ENCODE measurements at regions not wholly inside any gene's neighbourhood (a gene's known extent, or its start where the extent isn't known, plus 50 kb on each side); places are given as distances from the start of the nearest gene placed in this dataset.

- Histone ChIP-seq H3K4me1 (no peaks in the 10 kb centered on the region), H3K27ac (no peak overlapping the region), H3K36me3 (ENCODE audit: insufficient read depth in 1 of 2, low read depth in 1 of 2) (no peaks in the 10 kb centered on the region), H3K9me3 (no peaks in the 10 kb centered on the region), H3K27me3 (ENCODE audit: insufficient read depth in 3 of 3, low read length in 2 of 3) (no peaks in the 10 kb centered on the region), H3K4me3 (no peak overlapping the region)
- DNase-seq (no peak), ATAC-seq (no peak)
- TF ChIP-seq CTCF (IDR thresholded peaks at IDR 0.05), result no peak
- 79 to 85% (median 80%) methylated on average over 15 of the region's 15 CpGs for WGBS, 3 donors
- intact Hi-C loops (cut with DNase I), result no loop called here
These were observed 395.2 kb upstream of the IRX4 start for GRCh38 chr5:2277886-2278285.

- no peak for DNase-seq
- no peak for TF ChIP-seq CTCF (IDR thresholded peaks at IDR 0.05)
- no peaks in the 10 kb centered on the region for H3K4me1 ChIP-seq
- ATAC-seq, result no peak
- H3K27ac ChIP-seq, result no peak overlapping the region
- H3K4me3 ChIP-seq, result no peak overlapping the region
- no peaks in the 10 kb centered on the region for H3K36me3 ChIP-seq (ENCODE audit: insufficient read depth in 1 of 2, low read depth in 1 of 2)
- intact Hi-C loops (cut with DNase I), result no loop called here
- no peaks in the 10 kb centered on the region for H3K27me3 ChIP-seq (ENCODE audit: insufficient read depth in 3 of 3, low read length in 2 of 3)
- H3K9me3 ChIP-seq, result no peaks in the 10 kb centered on the region
- 82 to 89% (median 82%) methylated on average over 8 of the region's 8 CpGs for WGBS, 3 donors
These were observed 393.4 kb upstream of the IRX4 start for GRCh38 chr5:2276101-2276500.

DNA sequence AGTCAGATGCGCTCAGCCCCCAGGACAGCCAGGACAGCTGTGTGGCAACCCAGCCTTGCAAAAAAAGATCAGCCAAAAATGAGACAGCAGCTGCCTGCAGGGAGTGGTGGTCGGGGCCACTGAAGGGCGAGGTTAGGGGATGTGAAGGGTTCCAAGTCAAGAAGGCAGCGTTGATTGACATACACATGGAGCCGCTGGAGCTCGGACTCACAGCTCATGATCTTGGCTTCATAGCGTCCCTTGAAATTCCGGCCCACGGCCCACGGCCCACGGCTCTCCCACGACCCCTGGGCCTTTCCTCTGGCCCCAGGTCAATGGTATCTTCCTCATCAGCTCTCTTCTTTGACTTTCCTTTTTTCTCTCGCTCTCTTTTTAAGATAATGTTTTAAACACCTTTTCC, 390.0 kb upstream of the IRX4 start:
- Histone ChIP-seq H3K9me3 (no peaks in the 10 kb centered on the region), H3K36me3 (ENCODE audit: insufficient read depth in 1 of 2, low read depth in 1 of 2) (no peaks in the 10 kb centered on the region), H3K4me3 (no peak overlapping the region), H3K27me3 (ENCODE audit: insufficient read depth in 3 of 3, low read length in 2 of 3) (no peaks in the 10 kb centered on the region), H3K27ac (no peak overlapping the region), H3K4me1 (no peaks in the 10 kb centered on the region)
- ATAC-seq (no peak), DNase-seq (no peak)
- intact Hi-C loops (cut with DNase I), result no loop called here
- 67 to 76% (median 71%) methylated on average over 13 of the region's 13 CpGs for WGBS, 3 donors
- TF ChIP-seq CTCF (IDR thresholded peaks at IDR 0.05), result no peak

- WGBS, 3 donors, result 67 to 78% (median 76%) methylated on average over 10 of the region's 10 CpGs
- TF ChIP-seq CTCF (IDR thresholded peaks at IDR 0.05), result no peak
- Histone ChIP-seq H3K4me1 (no peaks in the 10 kb centered on the region), H3K9me3 (no peaks in the 10 kb centered on the region), H3K27ac (no peak overlapping the region), H3K36me3 (ENCODE audit: insufficient read depth in 1 of 2, low read depth in 1 of 2) (no peaks in the 10 kb centered on the region), H3K4me3 (no peak overlapping the region), H3K27me3 (ENCODE audit: insufficient read depth in 3 of 3, low read length in 2 of 3) (no peaks in the 10 kb centered on the region)
- intact Hi-C loops (cut with DNase I), result no loop called here
- no peak for DNase-seq
- no peak for ATAC-seq
These were observed 389.3 kb upstream of the IRX4 start for GRCh38 chr5:2272039-2272438.

DNA sequence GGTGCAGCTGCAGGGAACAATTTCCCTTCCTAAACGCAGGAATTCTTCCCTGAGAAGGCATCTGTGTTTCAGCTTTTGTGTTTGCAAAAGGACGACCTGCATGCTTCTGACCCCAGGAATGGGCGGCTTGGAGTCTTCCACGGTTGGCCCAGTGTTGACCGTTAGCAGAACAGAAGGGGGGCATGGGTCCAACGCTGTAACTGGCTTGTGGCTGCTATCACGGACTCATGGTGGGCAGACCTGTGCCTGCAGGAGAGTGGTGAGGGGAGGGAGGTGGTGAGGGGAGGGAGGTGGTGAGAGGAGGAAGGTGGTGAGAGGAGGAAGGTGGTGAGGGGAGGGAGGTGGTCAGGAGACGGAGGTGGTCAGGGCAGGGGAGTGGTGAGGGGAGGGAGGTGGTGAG, 388.6 kb upstream of the IRX4 start:
- Histone ChIP-seq H3K27ac (no peak overlapping the region), H3K4me1 (no peaks in the 10 kb centered on the region), H3K36me3 (ENCODE audit: insufficient read depth in 1 of 2, low read depth in 1 of 2) (no peaks in the 10 kb centered on the region), H3K4me3 (no peak overlapping the region), H3K9me3 (no peaks in the 10 kb centered on the region), H3K27me3 (ENCODE audit: insufficient read depth in 3 of 3, low read length in 2 of 3) (no peaks in the 10 kb centered on the region)
- 55 to 59% (median 55%) methylated on average over 7 to 8 of the region's 8 CpGs for WGBS, 3 donors
- TF ChIP-seq CTCF (IDR thresholded peaks at IDR 0.05), result no peak
- DNase-seq (no peak), ATAC-seq (no peak)
- intact Hi-C loops (cut with DNase I), result no loop called here
